GM19025 (cell line): ENCODE measurements at regions not wholly inside any gene's neighbourhood (a gene's known extent, or its start where the extent isn't known, plus 50 kb on each side); places are given as distances from the start of the nearest gene placed in this dataset.
"Not testable (repeated sequence)": the region's sequence is repeated elsewhere in the genome, so short reads cannot be mapped to it uniquely, and the experiment has no call there.

Experiments
- ATAC-seq: cut with Tn5 transposase; IDR thresholded peaks from one replicate; pipeline ENCODE4 v1.9.1; 2021; ENCODE audit warnings: mild to moderate bottlenecking, low read depth, moderate library complexity; ENCODE audit not compliant: unreplicated experiment

GRCh38 chr5:162916368-162916767 lies 521.0 kb upstream of the CCNG1 start:
- no peak for ATAC-seq

GRCh38 chr5:162929104-162929503 lies 508.3 kb upstream of the CCNG1 start:
- no peak for ATAC-seq

- ATAC-seq, result no peak
Observed at GRCh38 chr5:162931501-162931900, 505.9 kb upstream of the CCNG1 start.

GRCh38 chr5:162939991-162940390 lies 497.4 kb upstream of the CCNG1 start:
- no peak for ATAC-seq

- ATAC-seq, result no peak
Observed at GRCh38 chr5:162948677-162949076, 488.7 kb upstream of the CCNG1 start.

GRCh38 chr5:162956570-162956969 lies 480.8 kb upstream of the CCNG1 start:
- no peak for ATAC-seq

- not testable (repeated sequence) for ATAC-seq
Observed at GRCh38 chr5:162964144-162964543, 473.3 kb upstream of the CCNG1 start.

GRCh38 chr5:162990063-162990462 lies 447.3 kb upstream of the CCNG1 start:
- no peak for ATAC-seq

- peak; percentile 96 for ATAC-seq
Observed at GRCh38 chr5:162990856-162991497, 446.4 kb upstream of the CCNG1 start.

- no peak for ATAC-seq
Observed at GRCh38 chr5:162995568-162995967, 441.8 kb upstream of the CCNG1 start.

- no peak for ATAC-seq
Observed at GRCh38 chr5:162996053-162996452, 441.3 kb upstream of the CCNG1 start.

- no peak for ATAC-seq
Observed at GRCh38 chr5:163005949-163006348, 431.4 kb upstream of the CCNG1 start.

GRCh38 chr5:163022582-163023128 lies 414.7 kb upstream of the CCNG1 start:
- no peak for ATAC-seq

- ATAC-seq, result no peak
Observed at GRCh38 chr5:163023846-163024245, 413.5 kb upstream of the CCNG1 start.

- no peak for ATAC-seq
Observed at GRCh38 chr5:163024936-163025335, 412.5 kb upstream of the CCNG1 start.

- ATAC-seq, result no peak
Observed at GRCh38 chr5:163033656-163034055, 403.7 kb upstream of the CCNG1 start.

- no peak for ATAC-seq
Observed at GRCh38 chr5:163041254-163041653, 396.1 kb upstream of the CCNG1 start.

GRCh38 chr5:163079618-163080017 lies 357.8 kb upstream of the CCNG1 start:
- no peak for ATAC-seq

GRCh38 chr5:163089230-163089629 lies 348.2 kb upstream of the CCNG1 start:
- ATAC-seq, result no peak

- ATAC-seq, result no peak
Observed at GRCh38 chr5:163089926-163090325, 347.5 kb upstream of the CCNG1 start.

- peak; percentile 79 for ATAC-seq
Observed at GRCh38 chr5:163094492-163095180, 342.8 kb upstream of the CCNG1 start.

- ATAC-seq, result no peak
Observed at GRCh38 chr5:163104464-163104863, 332.9 kb upstream of the CCNG1 start.
